ENCODE measurements at regions not wholly inside any gene's neighbourhood (a gene's known extent, or its start where the extent isn't known, plus 50 kb on each side); places are given as distances from the start of the nearest gene placed in this dataset.
"Not testable (repeated sequence)": the region's sequence is repeated elsewhere in the genome, so short reads cannot be mapped to it uniquely, and the experiment has no call there.

DNA sequence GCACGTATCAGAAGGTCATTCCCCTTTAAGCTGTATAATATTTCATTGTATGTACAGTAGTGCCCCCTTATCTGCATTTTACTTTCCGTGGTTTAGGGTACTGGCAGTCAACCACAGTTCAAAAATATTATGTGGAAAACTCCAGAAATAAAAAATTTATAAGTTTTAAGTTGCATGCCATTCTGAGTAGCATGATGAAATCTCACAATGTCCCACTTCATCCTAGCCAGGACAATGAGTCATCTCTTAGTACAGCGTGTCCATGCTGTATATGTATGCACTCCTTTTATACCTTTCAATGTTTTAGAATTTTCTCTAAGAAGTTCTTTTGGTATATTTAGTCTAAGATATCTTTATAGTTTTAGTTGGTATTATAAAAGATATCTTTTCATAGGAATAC, 115.0 kb upstream of the HAND1 start:
- DNase-seq (ENCODE audit: insufficient read length, low spot score) (no peak), FAIRE-seq (no peak)

- DNase-seq (ENCODE audit: insufficient read length, low spot score), result no peak
- FAIRE-seq, result no peak
Observed at GRCh38 chr5:154590093-154590724, 112.2 kb upstream of the HAND1 start.

- DNase-seq (ENCODE audit: insufficient read length, low spot score) (no peak), FAIRE-seq (no peak)
Observed at GRCh38 chr5:154589511-154589910, 111.5 kb upstream of the HAND1 start.

DNA sequence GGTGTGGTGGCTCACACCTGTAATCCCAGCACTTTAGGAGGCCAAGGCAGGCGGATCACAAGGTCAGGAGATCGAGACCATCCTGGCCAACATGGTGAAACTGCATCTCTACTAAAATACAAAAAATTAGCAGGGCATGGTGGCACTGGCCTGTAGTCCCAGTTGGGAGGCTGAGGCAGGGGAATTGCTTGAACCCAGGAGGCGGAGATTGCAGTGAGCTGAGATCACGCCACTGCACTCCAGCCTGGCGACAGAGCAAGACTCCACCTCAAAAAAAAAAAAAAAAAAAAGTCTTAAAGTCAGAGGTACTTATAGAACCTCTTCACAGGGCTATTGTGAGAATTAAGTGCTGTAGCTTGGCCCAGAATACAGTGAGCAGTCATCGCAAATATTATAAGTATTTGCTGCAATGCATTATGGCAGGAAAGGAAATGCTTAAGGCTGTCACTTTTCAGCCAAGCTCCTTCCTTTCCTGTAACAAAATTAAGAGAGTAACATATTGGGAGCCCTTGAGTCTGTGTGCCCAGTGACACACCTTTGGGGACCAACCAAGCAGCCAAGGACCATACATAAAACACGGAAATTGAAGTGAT, 110.9 kb upstream of the HAND1 start:
- FAIRE-seq; DNase-seq (ENCODE audit: insufficient read length, low spot score): not testable (repeated sequence)

DNA sequence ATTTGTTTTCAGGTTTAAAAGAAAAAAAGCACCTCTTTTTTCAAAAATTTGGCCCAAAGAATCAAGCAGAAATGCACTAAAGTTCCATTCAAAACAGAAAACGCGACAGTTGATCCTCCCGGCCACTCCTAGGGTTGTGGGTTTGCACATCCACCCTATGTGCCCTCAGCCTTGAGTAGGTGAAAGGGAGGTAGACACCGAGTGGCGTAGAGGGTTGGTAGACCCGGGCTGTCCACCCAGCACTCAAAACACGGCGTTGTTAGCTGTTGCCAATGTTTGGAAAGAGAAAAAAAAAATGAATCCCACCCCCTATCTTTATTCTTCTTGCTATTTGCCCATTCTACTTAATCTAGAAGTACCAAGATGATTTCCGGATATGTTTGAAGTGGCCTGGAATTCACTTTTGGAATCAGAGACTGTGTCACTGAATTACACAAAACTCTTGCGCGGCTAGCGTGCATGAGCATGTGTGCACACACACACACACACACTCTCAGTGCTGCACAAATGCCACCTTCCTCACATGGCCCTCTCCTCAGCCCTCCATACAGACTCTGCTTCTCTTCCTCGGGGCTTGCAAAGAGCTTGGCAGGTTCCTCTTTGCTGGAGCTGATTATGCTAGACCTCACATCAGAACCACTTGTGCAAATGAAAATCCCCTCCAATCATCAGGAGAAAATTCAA, 110.2 kb upstream of the HAND1 start:
- no peak for DNase-seq (ENCODE audit: insufficient read length, low spot score)
- no peak for FAIRE-seq

DNA sequence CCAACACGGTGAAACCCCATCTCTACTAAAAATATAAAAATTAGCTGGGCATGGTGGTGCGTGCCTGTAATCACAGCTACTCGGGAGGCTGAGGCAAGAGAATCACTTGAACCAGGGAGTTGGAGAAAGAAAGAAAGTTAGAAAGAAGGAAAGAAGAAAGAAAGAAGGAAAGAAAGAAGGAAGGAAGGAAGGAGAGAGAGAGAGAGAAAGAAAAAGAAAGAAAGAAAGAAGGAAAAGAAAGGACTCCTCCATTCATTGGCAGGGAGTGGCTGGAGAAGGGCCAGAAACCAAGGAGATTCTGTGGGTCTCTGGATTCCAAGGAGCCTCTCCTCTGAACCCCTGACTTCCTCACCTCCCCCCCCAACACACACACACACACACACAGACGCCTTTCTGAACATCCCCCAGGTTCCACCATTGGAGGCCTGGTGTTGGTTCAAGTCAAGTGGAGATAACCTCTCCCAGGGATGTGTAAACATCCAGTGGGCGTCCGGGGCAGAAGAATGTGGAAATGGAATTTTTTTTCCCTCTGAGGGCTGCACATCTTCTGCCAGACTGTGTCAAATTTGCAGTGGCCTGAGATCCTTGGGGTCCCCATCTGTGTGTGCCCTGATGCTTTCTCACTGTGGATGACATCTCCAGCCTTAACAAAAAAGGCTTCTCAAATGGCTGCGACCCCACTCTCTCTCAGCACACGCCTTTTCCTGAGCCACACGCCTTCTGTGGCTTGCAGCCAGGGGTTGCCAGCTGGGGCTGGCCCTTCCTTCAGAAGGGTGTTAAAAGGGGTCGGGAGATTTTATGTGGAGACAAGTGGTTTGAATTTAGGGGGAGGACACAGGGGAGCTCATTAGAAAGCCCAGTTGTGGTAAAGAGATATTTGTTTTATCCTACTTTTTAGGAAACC, 109.3 kb upstream of the HAND1 start:
- DNase-seq (ENCODE audit: insufficient read length, low spot score) (no peak), FAIRE-seq (no peak)

DNA sequence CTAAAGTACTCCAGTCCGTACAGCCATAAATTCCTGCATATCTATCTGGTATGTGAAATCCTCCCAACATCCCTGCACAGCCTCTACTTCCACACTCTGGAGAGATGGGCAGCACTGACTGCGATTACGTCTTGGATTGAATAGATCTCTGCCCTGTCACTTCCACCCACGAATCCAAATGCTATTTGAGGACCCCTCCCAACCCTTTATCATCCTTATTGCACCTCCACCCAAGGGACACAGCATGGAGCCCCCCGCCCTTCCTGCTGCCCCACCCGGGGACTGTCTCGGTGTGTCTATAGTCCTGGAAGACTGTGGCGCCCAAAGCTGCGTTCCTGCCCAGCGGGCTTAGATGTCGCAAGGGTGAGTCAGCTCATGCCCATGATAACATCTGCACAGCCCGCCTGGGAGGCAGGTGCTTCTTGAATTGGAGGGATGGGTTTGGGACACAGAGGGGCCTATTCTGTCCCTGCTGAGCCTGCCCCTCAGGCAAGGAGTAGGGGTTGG, 105.7 kb upstream of the HAND1 start:
- DNase-seq (ENCODE audit: insufficient read length, low spot score) (peak; percentile 55), FAIRE-seq (peak; percentile 46)

- DNase-seq (ENCODE audit: insufficient read length, low spot score) (no peak), FAIRE-seq (no peak)
Observed at GRCh38 chr5:154580422-154580821, 102.4 kb upstream of the HAND1 start.

DNA sequence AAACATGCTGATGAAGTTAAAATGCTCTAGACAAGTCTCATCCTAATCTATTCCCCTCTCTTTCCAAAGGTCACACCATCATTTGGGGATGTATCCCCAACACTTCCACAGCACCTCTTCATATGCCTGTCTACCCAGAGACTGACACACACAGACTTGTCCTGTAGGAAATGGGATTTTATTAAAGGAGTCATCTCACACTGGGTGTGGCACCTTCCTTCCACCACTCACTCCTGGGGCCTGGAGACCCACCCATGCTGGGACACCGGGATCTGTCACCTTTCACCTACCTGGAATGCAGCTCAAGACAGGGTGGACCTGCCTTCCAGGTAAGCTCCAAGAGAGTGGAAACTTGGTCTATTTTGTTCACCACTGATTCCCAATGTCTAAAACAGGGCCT, 99.4 kb upstream of the HAND1 start:
- DNase-seq (ENCODE audit: insufficient read length, low spot score), result no peak
- FAIRE-seq, result no peak

GRCh38 chr5:154576429-154576806, 98.4 kb upstream of the HAND1 start:
- FAIRE-seq (no peak), DNase-seq (ENCODE audit: insufficient read length, low spot score) (no peak)

GRCh38 chr5:154575546-154576428, 97.8 kb upstream of the HAND1 start:
- FAIRE-seq (no peak), DNase-seq (ENCODE audit: insufficient read length, low spot score) (no peak)

GRCh38 chr5:154573011-154573410, 95.0 kb upstream of the HAND1 start:
- no peak for FAIRE-seq
- DNase-seq (ENCODE audit: insufficient read length, low spot score), result no peak

DNA sequence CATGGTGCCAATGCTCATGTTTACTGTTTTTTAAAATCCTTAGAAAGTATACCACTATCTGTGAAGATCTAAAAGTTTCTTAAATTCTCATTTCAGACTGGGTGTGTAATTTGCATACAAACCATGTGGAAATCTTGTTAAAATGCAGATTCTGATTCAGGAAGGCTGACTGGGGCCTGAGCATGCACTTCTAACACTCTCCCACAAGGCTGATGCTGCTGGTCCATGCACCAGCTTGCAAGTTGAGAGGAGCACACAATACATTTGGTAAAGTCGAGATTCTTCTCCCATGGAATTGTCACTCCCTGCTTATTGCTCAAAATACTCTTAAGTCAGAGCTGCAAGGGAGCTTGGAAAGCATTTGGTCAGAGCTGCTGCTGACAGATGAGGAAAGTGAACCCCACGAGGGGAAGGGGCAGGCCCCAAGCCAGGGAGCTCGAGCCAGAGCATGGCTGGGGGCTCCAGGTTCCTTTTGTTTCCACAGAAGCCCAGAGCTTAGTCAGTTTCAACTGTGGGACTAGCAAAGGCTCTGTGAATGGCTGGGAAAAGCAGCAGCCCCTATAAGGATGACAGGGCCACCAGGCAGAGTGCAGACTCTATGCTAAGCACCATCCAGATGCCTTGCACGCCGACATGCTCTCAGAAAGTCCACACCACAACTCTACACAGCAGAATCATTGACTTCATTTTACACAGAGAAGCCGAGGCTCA, 93.5 kb upstream of the HAND1 start:
- no peak for DNase-seq (ENCODE audit: insufficient read length, low spot score)
- no peak for FAIRE-seq

- DNase-seq (ENCODE audit: insufficient read length, low spot score) (no peak), FAIRE-seq (no peak)
Observed at GRCh38 chr5:154570572-154571324, 92.7 kb upstream of the HAND1 start.

GRCh38 chr5:154568589-154568988, 90.6 kb upstream of the HAND1 start:
- FAIRE-seq, result no peak
- DNase-seq (ENCODE audit: insufficient read length, low spot score), result no peak

DNA sequence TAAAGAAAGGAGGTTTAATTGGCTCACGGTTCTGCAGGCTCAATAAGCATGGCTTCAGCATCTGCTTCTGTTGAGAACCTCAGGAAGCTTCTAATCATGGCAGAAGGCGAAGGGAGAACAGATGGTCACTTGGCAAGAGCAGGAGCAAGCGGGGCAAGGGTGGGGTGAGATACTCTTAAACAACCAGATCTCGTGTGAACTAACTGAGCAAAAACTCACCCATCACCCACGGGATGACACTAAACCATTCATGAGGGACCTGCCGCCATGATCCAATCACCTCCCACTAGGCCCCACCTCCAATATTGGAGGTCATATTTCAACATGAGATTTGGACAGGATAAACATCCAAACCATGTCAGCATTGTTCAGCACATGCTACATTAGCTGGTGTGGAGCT, 89.1 kb upstream of the HAND1 start:
- FAIRE-seq (no peak), DNase-seq (ENCODE audit: insufficient read length, low spot score) (no peak)

DNA sequence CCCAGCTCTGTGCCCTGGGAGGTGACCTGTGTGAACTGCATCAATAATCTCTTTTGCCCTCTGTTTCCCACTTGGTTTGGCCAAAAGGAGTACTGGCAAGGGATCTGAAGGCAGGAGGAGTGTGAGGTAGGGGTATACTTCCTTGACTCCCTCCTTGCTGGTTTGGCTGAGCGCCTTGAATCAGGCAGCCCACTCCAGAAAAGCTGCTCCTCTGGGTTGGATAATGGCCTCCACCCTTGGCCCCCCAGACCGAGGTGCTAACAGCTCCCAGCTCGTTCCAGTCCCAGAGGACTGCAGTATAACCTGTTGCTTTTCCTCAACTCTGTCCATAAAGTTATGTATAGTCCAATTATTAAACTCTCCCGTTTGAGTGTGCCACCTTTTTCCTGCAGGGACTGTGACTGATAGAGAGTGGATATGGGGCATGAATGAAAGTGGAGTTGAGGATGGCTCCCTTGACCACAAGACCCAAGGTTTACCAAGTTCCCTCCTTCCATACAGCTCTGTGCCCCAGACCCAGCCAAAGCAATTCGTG, 88.2 kb upstream of the HAND1 start:
- FAIRE-seq (no peak), DNase-seq (ENCODE audit: insufficient read length, low spot score) (no peak)

- FAIRE-seq (no peak), DNase-seq (ENCODE audit: insufficient read length, low spot score) (no peak)
Observed at GRCh38 chr5:154565123-154565522, 87.1 kb upstream of the HAND1 start.

Measured in HTR-8/SVneo (cell line).